ENCODE measurements at regions not wholly inside any gene's neighbourhood (a gene's known extent, or its start where the extent isn't known, plus 50 kb on each side); places are given as distances from the start of the nearest gene placed in this dataset.
"Not testable (repeated sequence)": the region's sequence is repeated elsewhere in the genome, so short reads cannot be mapped to it uniquely, and the experiment has no call there.

DNA sequence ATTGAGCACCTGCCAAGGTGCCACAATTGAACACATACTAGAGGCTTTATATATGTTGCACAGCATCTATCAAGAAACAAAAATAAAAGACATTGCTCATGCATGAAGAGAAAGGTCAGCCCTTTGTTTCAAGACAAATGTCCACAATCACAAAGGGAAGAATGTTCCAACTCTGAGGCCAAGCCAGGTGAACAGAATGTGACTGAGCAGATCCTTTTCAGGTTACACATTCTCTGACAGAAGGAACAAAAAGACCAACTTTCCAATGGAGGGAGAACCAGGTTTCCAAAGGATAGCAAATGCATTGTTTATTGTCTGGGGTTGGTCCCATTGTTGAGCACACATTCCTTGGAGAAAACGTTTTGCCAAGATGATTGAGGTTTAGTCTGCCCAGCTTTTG, 50.2 kb upstream of the FAM174B start:
- DNase-seq (no peak), ATAC-seq (no peak)
- intact Hi-C loops (cut with DNase I) = no loop called here

DNA sequence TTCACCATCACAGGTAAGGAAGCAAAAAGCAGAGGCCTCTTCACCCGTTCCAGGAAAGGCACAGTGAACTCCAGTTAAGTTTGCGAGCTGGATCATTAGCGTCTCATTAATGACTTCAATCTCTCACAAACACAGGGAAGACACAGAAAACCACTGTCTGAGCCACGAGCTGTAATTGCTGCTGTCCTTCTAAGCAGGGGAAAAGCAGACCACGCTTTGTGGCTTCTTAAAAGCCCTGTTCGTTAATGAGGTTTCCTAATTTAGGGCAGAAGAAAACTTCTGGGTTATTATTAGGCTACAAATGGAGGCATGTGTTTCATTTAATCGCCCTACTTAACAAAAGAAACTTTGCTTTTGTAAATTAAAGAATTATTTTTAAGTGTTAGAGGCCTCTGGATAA, 50.6 kb upstream of the FAM174B start:
- DNase-seq (no peak), ATAC-seq (no peak)
- intact Hi-C loops (cut with DNase I) = no loop called here

DNA sequence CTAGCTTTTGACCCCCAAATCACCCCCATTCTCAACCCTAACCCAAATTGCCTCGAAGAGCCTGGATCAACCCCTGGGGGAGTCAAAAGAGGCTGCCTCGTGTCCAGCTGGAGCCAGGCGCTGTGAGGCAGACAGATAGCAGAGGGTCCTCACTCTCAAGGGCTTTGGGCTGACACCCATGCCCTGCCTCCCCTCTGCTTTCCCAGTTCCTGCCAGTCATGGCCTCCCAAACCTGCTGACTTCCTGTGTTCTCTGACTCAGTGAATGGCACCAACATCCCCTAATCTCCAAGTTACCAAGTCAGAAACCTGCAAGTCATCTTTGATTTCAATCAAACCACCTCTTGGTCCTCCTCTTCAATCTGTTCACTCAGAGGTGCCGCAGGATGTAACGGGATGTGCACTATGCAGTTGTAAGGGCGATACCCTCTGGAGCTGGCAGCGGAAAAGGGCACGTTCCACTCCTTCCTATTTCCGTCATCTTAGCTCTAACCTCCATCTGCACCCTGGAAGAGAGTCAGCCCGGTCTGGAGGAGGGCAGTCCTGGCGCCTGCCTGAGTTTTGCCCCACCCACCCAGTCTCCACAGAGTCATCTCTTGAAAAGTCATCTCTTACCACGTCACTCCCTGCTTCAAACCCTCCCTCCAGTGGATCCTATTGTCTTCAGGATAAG, 52.4 kb upstream of the FAM174B start:
- ATAC-seq = peak in 1 of 2 donors; percentile 33
- no peak for DNase-seq
- intact Hi-C loops (cut with DNase I) = no loop called here

DNA sequence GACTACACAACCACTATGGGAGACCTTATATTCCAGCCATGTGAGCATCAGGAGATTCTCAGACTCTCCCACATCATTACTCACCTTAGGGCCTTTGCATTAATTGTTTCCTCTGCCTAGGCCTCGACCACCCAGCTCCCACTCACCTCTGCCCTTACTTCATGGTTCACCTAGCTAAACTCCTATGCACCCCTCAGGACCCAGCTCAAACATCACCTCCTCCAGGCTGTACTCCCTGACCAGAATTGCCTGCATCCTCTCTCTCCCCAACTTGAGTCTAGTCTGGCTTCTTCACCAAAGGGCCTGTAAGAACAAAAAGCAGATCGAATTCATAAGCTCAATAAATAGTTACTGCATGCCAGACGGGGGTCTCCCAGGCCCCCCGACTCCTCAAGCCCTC, 53.1 kb upstream of the FAM174B start:
- DNase-seq (no peak), ATAC-seq (no peak)
- intact Hi-C loops (cut with DNase I) = no loop called here

DNA sequence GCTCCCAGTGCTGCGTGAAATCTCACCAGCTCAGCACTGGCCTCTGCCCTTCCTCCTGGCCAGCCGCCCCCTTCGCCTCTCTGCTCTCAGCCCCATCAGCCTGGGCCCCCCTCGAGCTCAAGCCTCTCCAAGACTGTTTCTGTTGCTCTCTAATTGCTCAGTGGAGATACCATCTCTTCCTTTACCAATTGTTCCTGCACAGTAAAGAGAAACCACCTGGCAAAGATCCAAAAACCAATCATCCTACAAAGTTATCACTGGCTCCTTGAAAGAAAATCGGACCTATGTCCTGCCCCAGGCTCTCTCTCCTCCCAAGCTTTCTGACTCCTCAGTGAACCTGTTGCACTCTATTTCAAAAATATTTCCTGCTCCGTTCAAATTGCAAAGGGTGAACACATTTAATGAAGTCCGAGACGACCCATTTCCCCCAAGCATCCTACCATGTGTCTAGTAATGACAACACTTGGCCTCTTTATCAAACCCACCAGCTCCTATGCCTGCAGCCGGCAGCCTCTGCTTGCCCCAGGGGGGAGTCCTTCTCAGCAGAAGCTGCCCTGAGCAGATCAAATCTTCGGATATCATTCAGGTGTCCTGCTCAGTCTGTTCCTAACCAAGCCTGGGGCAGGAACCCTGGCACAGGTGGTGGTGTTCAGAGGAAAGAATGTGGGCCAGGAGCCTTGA, 53.7 kb upstream of the FAM174B start:
- intact Hi-C loops (cut with DNase I) = no loop called here
- ATAC-seq = no peak
- DNase-seq = no peak

DNA sequence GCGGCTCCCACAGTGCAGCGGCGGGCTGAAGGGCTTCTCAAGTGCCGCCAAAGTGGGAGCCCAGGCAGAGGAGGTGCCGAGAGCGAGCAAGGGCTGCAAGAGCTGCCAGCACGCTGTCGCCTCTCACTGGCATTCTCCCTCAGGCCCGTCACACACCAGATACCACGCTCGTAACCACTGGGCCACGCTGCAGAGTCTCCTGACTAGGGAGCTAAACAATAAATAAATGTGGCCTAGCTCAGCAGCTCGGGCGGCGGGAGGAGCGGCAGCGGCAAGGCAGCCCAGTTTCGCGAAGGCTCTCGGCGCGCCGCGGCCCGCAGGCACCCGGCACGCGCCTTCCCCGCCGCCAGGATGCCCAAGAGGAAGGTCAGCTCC, 55.9 kb upstream of the FAM174B start:
- no peak for DNase-seq
- intact Hi-C loops (cut with DNase I) = no loop called here
- no peak for ATAC-seq

DNA sequence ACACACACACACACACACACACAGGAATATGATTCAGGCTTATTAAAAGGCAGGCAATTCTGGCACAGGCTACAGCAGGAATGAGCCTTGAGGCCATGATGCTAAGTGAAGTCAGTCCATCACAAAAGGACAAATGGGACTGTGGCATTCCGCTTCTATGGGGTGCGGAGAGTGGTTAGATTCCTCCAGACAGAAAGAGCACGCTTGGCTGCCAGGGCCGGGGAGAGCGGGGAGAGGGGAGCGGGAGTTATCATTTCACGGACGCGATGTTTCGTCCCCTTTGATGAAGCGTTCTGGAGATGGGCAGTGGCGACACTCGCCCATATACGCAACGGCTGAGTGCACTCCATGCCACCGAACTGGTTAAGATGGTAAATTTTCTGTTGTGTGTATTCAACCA, 58.5 kb upstream of the FAM174B start:
- intact Hi-C loops (cut with DNase I) = no loop called here
- DNase-seq (peak; percentile 26), ATAC-seq (peak; percentile 50 to 60)

DNA sequence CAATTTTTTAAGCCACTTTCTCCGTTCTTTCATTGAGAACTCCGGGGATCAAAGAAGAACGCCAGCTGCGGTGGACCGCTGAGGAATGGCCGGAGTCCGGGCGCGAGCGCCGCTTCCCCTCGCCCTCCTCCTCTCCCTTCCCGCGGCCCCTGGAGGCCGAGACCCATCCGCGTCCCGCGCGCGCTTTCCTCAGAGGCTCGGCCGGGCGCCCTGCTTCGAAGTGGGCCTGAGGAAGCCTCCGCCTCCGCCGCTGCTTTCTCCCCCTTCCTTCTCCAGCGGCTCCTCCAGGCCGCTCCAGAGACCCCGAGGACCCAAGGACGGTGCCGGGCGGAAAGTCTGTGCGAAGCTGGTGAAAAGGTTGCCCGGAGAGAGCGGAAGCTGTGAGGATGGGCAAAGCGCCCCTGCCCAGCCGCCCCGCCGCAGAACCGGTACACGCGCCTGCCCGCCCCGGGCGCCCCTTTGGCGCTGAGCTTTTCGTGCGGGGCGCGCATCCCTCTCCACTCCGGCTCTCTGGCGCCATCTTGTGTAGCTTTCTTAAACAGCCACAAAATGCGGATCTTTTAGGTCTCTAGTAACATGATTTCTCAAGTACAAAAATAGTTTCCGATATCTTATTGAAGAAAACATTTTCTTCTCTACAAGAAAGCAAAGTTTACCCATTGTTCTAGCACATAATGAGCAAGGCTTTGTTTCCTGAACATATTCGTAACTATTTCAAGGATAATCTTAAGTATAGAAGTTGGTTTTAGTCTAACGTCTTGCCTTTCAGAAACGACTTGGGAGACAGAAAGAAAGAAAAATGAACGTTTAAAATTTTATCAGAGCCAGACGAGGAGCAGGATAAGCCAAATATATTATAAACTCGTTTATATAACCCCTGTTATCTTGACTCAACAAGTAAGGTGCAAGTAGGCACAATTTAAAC, 59.2 kb upstream of the FAM174B start:
- intact Hi-C loops (cut with DNase I) = no loop called here
- peak; percentile 80 for DNase-seq
- peak; percentile 94 for ATAC-seq

DNA sequence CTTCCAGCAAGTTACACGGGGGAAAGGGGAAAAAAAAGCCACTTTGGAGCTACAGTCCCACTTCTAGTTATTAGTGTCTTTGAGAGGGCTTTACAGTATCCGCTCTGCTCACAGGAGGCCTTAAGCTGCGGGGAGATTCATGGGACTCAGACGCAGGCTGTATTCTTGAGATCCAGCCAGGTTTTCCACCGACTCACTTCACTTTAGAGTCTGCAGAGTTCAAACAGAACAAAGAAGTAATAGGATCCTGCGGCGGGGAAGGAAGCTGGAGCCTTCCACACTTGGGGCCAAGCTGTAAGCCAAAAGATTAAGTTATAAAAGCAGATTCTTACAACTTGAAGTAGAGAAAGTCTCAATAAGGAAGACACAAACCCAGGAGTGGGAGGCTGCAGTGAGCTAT, 60.2 kb upstream of the FAM174B start:
- no peak for ATAC-seq
- intact Hi-C loops (cut with DNase I) = loop anchor here in 1 of 2 donors (2.0 kb wide), 1 partner anchor 191 kb away; no protein-coding TSS in a partner anchor
- DNase-seq = no peak

DNA sequence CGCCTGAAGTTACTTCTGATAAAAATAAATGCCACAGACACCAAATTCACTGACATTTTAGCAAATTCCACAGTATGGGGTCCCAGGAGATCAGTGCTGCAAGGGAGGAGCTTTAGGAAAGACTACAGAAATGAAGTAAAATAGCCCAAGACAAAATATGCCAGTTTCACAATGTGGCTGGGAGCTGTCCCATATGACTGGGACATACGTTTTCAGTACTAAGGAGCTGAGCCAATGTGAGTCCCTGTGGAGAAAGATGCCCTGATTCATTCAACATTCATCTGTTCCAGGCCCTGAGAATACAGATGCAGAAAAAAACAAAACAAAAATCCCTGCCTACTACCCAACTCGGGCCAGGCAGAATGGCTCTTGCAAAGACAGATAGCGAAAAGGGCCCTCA, 63.4 kb upstream of the FAM174B start:
- intact Hi-C loops (cut with DNase I) = no loop called here

DNA sequence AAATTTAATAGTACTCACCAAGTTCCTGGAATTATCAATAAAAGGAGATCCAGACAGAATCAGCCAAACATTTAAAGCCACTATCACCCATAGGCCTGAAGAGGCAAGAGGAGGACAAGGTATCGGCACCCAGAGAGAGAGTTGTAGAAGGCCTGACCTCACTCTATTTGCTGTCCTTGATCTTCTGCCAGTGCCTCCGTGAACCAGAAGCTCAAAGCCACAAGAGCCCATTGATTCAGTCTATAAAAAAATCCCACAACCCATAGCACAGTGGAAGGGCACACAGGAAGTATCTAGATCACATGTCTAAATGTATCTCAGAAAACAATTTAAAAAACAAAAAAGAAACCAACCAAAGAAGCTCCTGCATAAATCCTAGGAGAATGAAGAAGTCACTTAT, 68.6 kb upstream of the FAM174B start:
- ATAC-seq = no peak
- no peak for DNase-seq
- intact Hi-C loops (cut with DNase I) = no loop called here

More for the DNA sequence above, 63.4 kb upstream of the FAM174B start:
- ATAC-seq (no peak), DNase-seq (no peak)

DNA sequence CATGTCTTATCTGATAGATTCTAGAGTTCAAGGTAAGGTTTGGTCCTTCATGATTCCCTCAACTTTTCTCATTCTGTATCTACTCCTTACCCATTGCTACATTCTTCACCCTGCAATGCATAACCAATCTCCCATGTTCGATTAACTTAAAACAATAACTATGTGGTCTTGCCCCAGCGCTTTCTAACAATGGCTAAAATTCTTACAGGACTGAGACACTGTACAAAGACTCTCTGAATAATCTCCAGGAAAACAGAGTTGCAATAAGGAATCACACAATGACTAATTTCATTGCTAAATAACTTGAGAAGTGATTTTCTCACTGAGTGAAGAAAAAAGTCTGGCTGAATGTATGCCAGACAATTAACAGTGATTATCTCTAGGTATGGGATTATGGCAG, 69.6 kb upstream of the FAM174B start:
- DNase-seq = no peak
- ATAC-seq = no peak
- intact Hi-C loops (cut with DNase I) = no loop called here

DNA sequence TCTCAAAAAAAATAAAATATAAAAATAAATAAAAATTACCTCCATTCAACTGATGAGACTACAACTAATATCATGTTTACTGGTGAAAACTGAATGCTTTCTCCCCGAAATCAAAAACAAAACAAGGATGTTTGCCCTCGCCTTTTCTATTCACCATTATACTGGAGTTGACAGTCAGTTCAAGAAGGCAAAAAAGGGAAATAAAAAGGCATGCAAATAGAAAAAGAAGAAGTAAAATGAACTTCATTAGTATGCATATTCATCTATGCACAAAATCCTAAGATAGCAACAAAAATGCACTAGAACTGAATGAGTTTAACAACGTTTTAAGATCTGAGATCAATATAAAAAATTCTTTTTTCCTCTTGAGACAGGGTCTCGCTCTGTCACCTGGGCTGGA, 72.7 kb upstream of the FAM174B start:
- no peak for DNase-seq
- intact Hi-C loops (cut with DNase I) = no loop called here

DNA sequence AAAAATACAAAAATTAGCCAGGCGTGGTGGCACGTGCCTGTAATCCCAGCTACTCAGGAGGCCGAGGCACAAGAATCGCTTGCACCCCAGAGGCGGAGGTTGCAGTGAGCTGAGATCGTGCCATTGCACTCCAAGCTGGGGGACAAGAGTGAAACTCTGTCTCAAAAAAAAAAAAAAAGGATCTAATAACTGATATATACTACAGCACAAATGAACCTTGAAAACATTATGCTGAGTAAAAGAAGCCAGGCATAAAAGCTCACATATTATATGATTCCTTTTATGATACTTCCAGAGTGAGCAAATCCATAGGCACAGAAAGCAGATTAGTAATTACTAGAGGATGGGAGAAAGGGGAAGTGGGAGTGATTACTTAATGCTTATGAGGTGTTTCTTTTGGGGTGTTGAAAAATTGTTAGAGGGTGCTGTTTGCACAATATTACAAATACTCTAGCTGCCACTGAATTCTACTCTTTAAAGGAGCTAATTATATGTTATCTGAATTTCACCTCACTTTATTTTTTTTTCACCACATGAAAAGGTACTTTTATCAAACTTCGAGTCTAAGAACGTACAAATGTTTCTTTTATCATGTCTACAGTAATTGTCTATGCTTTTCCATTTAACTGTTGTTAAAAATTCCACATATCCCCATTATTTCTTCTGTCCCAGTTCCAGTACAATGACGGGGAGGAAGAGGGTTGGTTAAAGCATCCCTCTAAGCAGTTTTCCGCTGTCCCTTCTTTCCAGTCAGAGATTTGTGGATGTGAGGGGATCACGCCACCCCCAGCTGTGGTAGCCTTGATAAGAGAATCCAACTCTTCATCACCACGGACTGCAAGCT, 77.7 kb upstream of the FAM174B start:
- DNase-seq = no peak
- intact Hi-C loops (cut with DNase I) = no loop called here
- ATAC-seq = peak in 1 of 2 donors; percentile 14

More for the DNA sequence above, 72.7 kb upstream of the FAM174B start:
- no peak for ATAC-seq

DNA sequence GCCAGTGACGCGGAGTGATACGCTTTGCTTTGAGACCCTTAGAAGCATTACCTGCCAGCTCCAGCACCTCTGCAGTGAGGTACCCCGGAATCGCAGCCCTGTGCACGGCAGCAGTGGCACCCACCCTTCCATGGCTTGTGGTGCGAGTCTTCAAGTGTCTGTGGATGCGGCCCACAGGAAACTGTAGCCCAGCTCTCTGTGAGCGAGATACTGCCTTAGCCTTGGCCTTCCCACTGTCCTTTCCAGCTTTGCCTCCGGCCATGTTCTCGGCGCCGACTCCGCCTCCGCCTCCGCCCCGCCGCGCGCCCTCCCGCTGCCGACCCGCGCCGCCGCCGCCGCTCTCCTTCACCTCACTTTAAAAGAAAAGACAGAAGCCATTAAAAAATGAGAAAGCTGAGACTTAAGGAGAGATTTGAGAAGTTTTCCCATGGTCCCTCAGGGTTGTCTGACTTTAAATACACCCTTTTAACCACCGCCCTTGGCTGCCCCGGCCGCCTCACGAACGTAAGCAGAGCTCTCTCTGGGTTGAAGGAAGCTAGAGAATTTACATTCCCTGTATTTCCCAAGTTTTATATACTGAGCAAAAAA, 78.5 kb upstream of the FAM174B start:
- peak; percentile 88 to 91 for ATAC-seq
- intact Hi-C loops (cut with DNase I) = no loop called here
- DNase-seq = peak; percentile 31

DNA sequence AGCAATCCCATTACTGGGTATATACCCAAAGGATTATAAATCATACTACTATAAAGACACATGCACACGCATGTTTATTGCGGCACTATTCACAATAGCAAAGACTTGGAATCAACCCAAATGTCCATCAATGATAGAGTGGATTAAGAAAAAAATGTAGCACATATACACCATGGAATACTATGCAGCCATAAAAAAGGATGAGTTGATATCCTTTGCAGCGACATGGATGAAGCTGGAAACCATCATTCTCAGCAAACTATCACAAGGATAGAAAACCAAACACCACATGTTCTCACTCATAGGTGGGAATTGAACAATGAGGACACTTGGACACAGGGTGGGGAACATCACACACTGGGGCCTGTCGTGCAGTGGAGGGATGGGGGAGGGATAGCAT, 83.7 kb upstream of the FAM174B start:
- DNase-seq; ATAC-seq; intact Hi-C loops (cut with DNase I): not testable (repeated sequence)

DNA sequence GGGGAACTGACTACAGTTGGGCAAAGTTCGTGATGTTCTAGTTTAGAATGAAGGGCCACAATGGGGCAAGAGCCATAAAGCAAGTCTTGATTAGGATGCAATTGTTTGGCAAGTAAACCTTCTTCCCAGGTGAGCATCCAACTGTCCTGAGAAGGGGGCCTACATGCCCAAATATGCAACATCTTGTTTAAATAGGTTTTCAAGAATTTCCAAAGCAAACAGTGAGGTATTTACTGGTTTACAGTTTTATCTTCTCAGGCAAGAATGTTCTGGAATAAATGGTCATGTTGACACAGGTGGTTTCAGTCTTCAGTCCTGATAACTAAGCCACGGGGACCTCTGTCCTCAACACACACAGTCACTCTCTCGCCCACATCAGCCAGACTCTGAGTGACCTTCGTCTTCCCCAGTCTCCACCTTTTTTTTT, 90.3 kb upstream of the FAM174B start:
- no peak for DNase-seq
- ATAC-seq = no peak
- intact Hi-C loops (cut with DNase I) = no loop called here

DNA sequence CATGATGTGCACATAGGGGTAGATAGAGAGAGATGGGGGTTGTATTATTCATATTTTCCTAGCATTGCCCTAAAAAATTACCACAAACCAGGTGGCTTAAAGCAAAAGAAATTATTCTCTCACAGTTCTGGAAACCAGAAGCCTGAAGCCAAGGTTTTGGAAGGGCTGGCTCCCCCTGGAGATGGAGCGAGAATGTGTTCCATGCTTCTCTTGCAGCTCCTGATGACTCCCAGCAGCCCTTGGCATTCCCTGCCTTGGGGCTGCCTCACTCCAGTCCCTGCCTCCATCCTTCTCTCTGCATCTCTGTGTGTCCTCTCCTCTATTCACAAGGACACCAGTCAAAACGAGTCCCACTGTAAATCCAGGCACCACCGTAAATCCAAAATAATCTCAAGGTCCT, 91.5 kb upstream of the FAM174B start:
- no peak for ATAC-seq
- intact Hi-C loops (cut with DNase I) = no loop called here
- DNase-seq = no peak

DNA sequence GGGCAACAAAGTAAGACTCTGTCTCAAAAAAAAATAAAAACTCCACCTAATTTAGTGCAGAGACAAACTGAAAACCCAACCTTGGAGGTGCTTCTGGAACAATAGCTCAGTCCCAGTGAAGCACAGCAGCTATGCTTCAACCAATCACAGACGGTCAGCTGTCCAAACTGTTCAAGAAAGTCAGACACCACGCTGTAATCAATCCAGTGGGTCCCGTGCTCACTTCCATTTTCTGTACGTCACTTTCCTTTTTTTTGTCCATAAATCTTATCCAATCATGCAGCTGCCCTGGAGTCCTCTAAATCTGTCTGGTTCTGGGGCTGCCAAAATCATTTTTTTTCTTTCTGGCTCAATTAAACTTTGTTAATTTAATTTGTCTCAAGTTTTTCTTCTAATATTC, 93.6 kb upstream of the FAM174B start:
- intact Hi-C loops (cut with DNase I) = no loop called here
- no peak for DNase-seq
- no peak for ATAC-seq
